Osteoblast (primary cell): ENCODE measurements at regions not wholly inside any gene's neighbourhood (a gene's known extent, or its start where the extent isn't known, plus 50 kb on each side); places are given as distances from the start of the nearest gene placed in this dataset. TPM values are rescaled to one million over a fixed set of nuclear protein-coding genes. Genes with fewer than 3 reads are reported as not detected.

Experiments used
- DNase-seq: peaks from one replicate; pipeline ENCODE4 v3.0.0; 2011; ENCODE audit warnings: low spot score, mixed read lengths; ENCODE audit not compliant: insufficient read length; ENCODE audit errors: missing footprints
- H2AFZ ChIP-seq: 2 replicates; pipeline ENCODE4 v1.6.0; 2011; ENCODE audit warnings: mild to moderate bottlenecking, low read length
- H3K27ac ChIP-seq: 2 replicates; pipeline ENCODE4 v1.5.1; 2011; ENCODE audit warnings: mild to moderate bottlenecking, low read depth, low read length, moderate library complexity
- H3K27me3 ChIP-seq: 2 replicates; pipeline ENCODE4 v1.6.0; 2012; ENCODE audit warnings: mild to moderate bottlenecking, control low read depth, inconsistent platforms, low read length, moderate library complexity; ENCODE audit not compliant: insufficient read depth
- H3K36me3 ChIP-seq: 2 replicates; pipeline ENCODE4 v1.5.1; 2011; ENCODE audit warnings: mild to moderate bottlenecking, low read length, control low read depth, moderate library complexity; ENCODE audit not compliant: insufficient read depth
- H3K4me1 ChIP-seq: 2 replicates; pipeline ENCODE4 v1.5.1; 2011; ENCODE audit warnings: mild to moderate bottlenecking, low read length, control low read depth, moderate library complexity; ENCODE audit not compliant: insufficient read depth
- H3K4me2 ChIP-seq: 2 replicates; pipeline ENCODE4 v1.6.0; 2011; ENCODE audit warnings: mild to moderate bottlenecking, low read length; ENCODE audit not compliant: insufficient read depth
- H3K4me3 ChIP-seq: fragments of 200-600 bp; sonication (generic); 3 replicates; pipeline ENCODE4 v1.5.1; 2012; ENCODE audit warnings: mild to moderate bottlenecking, low read length, inconsistent platforms; ENCODE audit not compliant: insufficient read depth
- H3K79me2 ChIP-seq: 2 replicates; pipeline ENCODE4 v1.6.0; 2012; ENCODE audit warnings: mild to moderate bottlenecking, low read length, control low read depth, inconsistent platforms; ENCODE audit not compliant: insufficient read depth
- H3K9me3 ChIP-seq: 2 replicates; pipeline ENCODE4 v1.5.1; 2011; ENCODE audit warnings: low read depth, low read length, control low read depth
- H4K20me1 ChIP-seq: 2 replicates; pipeline ENCODE4 v1.6.0; 2012; ENCODE audit warnings: mild to moderate bottlenecking, low read length, control low read depth; ENCODE audit not compliant: insufficient read depth
- CTCF ChIP-seq: IDR thresholded peaks from 2 replicates; pipeline ENCODE4 v1.5.1; 2011; ENCODE audit warnings: mild to moderate bottlenecking, low read depth, low read length, moderate library complexity; ENCODE audit errors: extremely low read depth
- small RNA-seq: library from RNA; depleted of rRNA; stranded (forward); fragments of <200 nt; gene quantifications from one replicate; pipeline ENCODE3, GENCODE V24; 2012

- TF ChIP-seq CTCF: no peak
- no peak overlapping the region for H3K4me3 ChIP-seq
- H2AFZ ChIP-seq: no peak overlapping the region
- no peak overlapping the region for H3K4me2 ChIP-seq
- no peaks in the 10 kb centered on the region for H4K20me1 ChIP-seq
- H3K4me1 ChIP-seq: peaks cover 7% of the 10 kb centered on the region
- H3K36me3 ChIP-seq: no peaks in the 10 kb centered on the region
- H3K79me2 ChIP-seq: no peaks in the 10 kb centered on the region
- no peak overlapping the region for H3K27ac ChIP-seq
- no peaks in the 10 kb centered on the region for H3K27me3 ChIP-seq
- H3K9me3 ChIP-seq: no peaks in the 10 kb centered on the region
- no peak for DNase-seq
Observed at GRCh38 chr5:111563031-111563822, 50.9 kb upstream of the STARD4 start.

GRCh38 chr5:111562561-111562960 is 50.2 kb upstream of the STARD4 start:
- Histone ChIP-seq H3K9me3 (no peaks in the 10 kb centered on the region), H2AFZ (no peak overlapping the region), H3K4me2 (no peak overlapping the region), H3K4me3 (no peak overlapping the region), H3K36me3 (no peaks in the 10 kb centered on the region), H4K20me1 (no peaks in the 10 kb centered on the region), H3K4me1 (peaks cover 7% of the 10 kb centered on the region), H3K27ac (no peak overlapping the region), H3K27me3 (no peaks in the 10 kb centered on the region), H3K79me2 (no peaks in the 10 kb centered on the region)
- no peak for TF ChIP-seq CTCF
- no peak for DNase-seq

Small RNA genes in the stretch of these regions (small RNA-seq; reads per million reads assigned to genes)
- not detected for gene AC008967.1
- not detected for gene HMGN1P13
